ENCODE measurements at regions not wholly inside any gene's neighbourhood (a gene's known extent, or its start where the extent isn't known, plus 50 kb on each side); places are given as distances from the start of the nearest gene placed in this dataset.

DNA sequence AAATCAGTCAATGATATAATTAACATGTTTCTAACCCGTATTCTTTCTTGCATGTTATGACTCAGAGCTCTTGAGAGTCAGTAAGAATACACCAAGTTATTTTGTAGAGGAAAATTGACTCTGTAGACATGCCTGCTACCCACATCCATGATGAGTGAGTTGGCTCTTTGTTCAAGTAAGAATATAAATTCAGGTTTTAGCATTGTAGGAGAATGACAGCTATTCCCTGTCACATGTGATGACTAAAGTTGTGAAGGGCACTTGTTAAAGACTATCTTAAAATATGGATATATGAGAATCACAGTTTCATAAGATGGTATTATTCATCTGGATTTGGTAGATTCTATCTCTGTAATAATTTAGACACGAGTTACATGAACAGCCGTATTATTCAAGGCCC lies 209.1 kb downstream of the CCDC59 start:
- DNase-seq = no peak

DNA sequence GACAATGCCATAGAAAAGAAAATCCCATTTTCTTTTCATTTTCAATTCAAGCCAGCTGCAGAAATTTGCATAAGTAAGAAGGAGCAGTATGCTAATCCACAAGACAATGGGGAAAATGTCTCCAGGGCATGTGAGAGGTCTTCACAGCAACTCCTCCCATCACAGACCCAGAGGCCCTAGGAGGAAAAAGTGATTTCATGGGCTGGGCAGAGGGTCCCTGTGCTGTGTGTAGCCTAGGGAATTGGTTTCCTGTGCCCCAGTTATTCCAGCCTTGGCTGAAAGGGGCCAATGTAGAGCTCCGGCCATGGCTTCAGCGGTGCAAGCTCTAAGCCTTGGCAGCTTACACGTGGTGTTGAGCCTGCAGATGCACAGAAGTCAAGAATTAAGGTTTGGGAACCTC lies 211.4 kb downstream of the CCDC59 start:
- no peak for DNase-seq

DNA sequence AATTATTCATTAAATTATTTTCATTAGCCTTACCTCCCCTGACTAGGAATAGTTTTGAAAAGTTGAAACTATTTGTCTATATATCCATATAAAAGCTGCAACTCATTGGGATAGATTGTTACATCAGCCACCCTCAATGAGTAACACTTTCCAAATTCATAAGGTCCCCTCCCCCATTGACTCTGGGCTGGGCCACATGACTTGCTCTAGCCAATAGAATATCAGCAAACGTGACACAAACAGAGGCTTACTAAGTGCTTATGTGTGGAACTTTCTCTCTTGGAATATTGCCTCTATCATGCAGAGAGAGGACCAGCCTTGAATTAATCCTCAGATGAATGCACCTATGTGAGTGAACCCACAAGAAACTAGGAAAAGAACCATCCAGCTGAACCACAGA lies 213.7 kb downstream of the CCDC59 start:
- DNase-seq = peak; percentile 0

DNA sequence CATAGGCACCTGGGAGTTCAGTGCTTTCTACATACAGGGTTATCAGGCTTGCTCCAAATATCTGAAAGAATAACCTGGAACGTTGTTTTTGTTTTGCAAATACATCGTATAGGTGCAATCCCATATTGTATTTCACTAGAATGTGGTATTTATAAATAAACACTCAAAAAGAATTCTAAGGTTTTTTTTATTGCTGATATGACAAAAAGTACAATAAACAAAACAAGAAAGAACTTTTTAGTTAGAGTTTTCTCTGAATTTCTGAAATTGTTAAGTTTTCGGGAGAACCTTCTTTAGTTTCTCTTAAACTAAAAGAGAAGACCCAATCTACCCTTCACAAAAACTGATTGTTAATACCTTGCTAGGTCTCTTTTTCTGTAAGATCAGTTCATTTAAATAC lies 225.8 kb downstream of the CCDC59 start:
- no peak for DNase-seq

DNA sequence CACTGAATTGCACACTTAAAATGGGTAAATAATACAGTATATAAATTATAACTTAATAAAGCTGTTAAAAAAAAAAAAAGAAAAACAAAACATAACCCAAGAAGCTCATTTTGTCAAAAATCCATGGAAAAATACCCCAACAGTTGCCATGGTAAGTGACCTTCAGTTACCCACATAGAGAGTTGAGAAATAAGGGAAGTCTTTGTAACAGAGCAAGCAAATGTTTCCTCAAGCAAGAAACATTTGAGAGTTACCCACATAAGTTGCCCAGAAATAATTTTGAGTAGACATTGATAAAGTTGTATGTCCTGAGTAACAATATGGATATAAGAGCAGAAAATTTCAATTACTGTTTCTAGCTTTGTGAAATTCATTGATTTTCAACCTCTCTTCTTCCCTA lies 227.4 kb downstream of the CCDC59 start:
- no peak for DNase-seq

DNA sequence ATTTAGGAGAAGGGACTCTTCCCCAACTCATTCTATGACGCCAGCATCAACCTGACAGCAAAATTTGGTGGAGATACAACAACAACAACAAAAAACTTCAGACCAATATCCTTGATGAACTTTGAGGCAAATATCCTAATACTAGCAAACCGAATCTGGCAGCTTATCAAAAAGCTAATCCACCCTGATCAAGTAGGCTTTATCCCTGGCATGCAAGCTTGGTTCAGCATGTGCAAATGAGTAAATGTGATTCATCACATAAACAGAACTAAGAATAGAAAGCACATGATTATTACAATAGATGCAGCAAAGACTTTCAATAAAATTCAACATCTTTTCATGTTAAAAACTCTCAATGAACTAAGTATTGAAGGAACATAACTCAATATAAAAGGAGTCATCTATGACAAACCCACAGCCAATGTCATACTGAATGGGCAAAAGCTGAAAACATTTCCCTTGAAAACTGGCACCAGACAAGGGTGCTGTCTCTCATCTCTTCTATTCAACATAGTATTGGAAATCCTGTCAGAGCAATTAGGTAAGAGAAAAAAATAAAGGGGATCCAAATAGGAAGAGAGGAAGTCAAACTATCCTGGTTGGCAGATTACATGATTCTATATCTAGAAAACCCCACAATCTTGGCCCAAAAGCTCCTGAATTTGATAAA lies 233.3 kb downstream of the CCDC59 start:
- DNase-seq = no peak

DNA sequence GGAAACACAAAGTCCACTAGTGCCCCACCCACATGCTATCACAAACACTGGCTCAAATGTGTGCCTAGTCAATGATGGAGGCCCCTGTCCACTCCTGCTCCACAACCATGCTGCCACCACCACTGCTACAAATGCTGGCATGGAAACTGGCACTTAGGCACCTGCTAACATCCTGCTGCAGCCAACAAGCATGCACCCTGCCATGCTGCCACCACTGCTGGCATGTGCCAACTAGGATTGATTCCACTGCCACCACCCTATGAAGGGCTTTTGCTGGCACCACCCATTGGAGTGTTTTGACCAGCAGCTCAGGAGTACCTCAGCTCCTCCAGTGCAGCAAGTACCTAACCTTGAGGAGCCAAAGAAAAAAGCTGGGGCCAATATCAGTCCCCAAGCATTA lies 236.6 kb downstream of the CCDC59 start:
- no peak for DNase-seq

DNA sequence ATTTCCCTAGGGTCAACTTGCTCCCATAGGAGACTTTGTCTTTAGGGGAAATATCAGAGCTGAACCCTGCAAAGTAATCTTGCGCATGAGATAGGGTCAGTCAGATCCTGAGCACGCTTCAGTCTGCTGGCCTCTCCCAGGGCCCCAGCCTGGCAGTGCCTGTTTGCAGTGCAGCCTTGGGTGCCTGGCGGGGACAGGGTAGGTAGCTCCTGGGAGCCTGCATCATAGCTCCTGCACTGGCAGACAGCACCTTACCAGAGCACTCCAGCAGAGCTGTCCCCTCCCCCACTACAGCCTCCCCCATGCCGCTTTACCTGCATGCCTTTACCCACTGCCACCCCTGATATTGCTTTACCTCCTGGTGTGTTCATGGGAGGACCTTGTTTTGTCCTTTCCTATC lies 237.3 kb downstream of the CCDC59 start:
- DNase-seq = no peak

DNA sequence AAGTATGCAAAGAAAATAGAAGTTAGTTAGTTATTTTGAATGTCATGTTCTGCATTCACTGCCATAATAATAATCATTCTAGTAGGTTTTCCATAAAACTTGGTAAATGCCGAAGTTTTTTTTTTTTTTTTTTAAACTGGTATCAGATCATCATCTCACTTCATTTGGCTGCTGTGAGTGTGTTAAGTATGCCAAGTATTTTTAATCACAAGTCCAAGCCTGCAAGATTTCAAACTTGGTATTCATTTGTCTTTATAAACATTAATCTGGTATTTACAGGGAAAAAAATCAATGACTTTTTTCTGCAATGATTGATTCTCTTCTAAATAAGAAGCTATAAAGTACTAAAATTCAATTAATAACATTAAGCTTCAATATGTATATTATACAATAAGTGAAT lies 248.9 kb downstream of the CCDC59 start:
- no peak for DNase-seq

DNA sequence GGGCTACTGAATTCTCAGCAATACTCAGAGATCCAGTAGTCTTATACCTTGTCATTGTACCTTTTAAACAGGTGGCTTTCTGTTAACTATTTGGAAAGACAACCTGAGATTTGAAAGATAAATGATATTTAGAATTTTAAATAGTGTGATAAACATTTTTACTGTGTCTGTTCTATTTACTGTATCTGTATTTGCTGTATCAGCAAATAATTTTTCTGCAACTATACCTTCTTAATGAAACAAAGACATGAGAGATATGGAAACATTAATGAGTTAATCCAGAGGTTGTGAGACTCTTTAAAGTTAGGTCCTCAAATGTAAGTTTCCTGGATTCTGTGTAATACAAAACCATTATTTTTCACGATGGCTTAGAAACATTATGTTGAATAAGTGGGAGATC lies 249.6 kb downstream of the CCDC59 start:
- no peak for DNase-seq

DNA sequence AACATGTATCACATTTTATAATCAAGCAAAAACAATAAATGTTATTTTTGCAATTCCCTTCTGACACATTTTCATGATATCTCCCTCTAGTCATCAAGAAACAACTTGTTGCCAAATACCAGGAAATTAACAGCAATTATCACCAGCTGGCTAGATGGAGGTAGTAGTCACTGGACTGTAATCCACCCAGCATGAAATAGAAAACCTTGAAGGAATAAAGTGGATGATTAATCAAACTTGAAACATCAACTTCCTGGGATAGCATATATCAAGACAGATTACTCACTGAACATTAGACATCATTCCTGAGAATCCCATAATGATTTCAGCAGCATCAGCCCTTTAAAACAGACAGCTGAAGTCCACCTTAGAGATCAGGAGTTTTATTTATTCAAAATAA lies 259.0 kb downstream of the CCDC59 start:
- DNase-seq = no peak

DNA sequence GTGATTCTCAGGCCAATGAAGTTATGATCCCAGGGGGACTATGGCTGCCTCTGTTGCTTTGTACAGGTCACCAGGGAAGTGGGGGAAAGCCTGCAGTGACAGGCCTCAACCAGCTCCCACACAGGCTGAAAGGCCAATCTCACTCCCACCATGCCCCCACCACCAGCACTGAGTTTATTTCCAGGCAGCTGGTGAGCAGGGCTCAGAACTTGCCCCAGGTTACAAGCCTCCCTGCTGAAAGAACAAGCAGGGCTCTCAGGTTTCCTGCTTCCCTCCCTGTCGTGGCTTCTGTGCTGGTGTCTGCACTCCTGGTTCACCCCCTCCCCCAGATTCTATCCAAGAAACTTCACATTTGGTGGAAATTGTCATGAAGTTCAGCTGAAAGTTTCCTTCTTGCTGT lies 260.3 kb downstream of the CCDC59 start:
- no peak for DNase-seq

DNA sequence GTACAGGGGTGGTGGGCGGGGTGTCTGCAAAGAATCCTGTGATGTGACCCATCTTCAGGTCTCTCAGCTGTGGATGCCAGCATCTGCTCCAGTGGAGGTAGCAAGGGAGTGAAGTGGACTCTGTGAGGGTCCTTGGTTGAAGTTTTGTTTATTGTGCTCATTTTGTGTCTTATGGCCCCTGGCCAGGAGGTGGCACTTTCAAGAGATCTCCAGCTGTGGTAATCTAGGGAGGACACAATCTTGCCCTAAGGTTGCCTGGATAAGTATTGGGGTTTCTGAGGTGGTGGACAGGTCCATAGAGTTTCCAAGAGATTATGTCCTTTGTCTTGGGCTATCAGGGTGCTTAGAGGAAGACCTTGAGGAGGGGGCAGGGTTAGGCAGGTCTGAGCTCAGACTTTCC lies 260.7 kb downstream of the CCDC59 start:
- no peak for DNase-seq

DNA sequence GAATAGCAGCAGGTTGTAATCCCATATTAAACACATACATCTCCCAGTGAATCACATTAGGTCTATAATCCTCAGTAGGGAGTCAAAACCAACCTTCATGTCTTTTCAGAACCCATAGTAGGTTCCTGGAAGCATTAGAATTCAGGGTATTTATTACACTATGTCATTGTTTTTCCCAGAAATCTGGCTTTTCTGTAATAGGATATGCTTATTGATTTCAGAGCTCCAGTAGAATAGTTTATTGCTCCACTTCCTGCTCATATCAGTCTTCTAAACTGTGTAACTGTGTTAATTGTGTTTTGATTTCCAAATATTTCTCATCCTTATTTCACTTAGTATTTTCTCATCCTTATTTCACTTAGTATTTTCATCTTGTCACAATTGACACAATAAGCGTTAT lies 268.0 kb downstream of the CCDC59 start:
- DNase-seq = no peak

DNA sequence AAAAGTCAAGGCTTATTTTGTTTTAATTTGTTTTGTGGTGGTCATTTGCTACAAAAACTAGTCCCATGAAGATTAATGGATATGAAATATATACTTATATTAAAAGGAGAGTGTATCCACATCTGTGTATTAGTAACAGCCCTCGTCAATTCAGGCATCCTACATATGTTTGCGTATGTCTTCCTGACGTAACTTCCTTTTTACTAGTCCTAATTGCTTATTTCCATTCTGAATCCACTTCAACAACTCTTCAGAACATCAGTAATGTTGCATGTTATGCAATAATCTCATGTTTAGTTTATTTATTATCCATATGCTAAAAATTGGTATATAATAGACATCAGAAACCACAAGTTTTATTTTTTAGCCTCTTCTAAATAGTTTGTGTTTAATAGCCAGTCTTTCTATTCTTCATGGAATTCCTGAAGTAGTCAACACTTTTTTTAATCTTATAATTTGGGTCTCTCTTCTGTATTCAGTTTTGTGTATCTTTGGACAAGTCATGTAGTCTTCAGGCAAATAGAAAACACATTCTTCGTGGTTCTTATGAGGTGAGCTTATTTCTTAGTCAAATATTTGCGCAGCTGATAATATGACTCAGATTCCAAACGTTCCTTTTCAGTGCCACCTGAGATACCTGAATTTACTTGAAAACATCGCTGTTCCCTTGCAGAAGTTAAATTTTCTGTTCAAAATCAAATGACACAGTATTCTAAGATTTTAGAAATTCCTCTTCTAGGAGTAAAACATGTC lies 268.6 kb downstream of the CCDC59 start:
- DNase-seq = no peak

DNA sequence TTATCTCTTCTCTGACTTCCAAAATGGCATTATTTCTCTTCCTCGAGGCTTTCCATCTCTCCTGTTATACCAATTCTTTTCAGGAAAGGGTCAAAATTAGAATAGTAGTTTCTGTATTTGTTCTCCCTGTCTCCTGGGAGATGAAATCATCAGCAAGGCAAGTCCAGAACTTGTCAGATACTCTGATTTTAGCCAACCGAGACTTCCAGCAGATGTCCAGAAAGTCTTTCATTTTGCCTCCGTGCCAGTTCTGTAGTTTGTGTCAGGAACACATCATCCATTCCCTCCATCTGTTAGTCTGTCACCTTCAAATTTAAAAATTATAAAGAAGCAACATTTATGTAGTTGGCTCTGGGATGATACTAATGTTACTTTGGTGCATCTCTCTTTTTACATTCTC lies 275.7 kb downstream of the CCDC59 start:
- no peak for DNase-seq

DNA sequence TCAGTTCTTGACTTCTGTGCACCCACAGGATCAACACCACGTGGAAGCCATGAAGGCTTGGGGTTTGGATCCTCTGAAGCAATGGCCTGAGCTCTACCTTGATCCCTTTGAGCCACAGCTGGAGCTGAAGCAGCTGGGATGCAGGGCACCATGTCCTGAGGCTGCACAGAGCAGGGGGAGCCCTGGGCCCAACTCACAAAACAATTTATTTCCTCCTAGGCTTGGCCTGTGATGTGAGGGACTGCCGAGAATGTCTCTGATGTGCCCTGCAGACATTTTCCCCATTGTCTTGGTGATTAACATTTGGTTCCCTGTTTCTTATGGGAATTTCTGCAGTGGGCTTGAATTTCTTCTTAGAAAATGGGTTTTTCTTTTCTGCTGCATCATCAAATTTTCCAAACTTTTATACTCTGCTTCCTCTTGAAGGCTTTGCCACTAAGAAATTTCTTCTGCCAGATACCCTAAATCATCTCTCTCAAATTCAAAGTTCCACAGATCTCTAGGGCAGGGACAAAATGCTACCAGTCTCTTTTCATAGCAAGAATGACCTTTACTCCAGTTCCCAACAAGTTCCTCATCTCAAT lies 288.2 kb downstream of the CCDC59 start:
- DNase-seq = no peak

DNA sequence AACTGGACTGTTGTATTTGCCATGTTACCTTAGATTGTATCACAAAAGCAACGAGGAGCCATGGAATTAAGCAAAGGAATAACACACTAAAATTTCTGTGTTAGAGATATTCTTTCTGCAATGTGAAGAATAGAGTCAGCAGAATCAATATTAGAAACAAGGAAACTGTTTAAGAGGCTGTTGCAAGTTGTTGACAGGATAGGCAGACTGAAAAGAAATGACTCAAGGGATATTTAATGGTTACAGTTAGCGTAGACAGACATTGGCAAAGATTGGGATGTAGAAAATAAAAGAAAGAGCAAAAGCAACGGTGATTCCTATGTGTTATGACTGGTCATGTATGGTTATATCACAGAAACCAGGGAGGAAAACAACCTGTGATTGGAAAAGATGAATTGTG lies 299.0 kb upstream of the PPFIA2 start:
- DNase-seq = no peak

DNA sequence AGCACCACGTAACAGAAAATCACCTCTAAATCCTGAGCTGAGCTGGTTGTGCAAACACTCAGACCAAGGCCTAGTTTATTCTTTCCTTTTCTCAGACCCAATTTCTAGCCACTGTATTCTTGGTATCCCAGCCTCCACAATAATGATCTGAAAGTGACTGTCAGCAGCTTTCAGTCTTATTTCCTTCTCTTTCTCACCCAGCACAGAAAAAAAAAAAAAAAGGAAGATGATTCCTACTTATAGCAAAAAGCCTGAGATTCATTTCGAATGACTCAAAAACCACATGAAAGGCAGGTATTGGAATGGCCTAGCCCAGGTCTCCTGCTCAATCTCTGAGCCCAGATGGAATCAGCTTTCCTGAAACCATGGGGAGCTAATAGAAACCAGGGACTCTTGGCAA lies 298.6 kb upstream of the PPFIA2 start:
- no peak for DNase-seq

DNA sequence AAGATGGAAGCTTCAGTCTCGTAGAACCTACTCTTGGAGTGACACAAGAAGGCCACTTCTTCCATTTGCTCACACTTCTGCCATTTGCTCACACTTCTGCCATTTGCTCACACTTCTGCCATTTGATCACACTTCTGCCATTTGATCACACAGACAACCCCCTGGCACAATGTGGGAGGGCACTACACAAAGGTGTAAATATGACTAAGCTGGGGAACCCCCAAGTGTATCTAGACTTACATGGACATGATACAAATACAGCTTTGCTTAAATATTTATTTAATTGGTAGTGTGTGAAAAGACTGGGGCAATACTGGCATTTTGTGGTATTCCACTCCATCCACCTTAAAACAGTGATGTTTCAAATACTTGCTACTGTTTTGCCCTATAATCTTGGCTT lies 296.2 kb upstream of the PPFIA2 start:
- no peak for DNase-seq

DNA sequence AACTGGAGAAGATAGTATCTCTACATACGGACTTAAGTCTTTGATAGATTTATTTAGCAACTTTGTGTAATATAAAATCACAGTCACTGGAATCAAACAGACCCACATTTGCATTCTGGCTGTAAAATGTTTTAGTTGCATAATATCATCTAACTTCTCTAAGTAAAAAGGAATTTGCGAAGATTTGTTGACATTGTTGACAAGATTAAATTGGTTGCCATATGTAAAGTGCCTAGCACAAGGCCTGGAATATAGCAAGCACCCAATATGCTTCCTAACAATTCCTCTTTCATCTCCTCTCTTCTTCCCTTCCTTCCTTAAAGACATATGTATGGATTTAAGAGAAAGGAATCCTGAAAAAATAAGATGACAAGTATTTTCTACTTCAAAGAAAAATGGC lies 295.4 kb upstream of the PPFIA2 start:
- no peak for DNase-seq

DNA sequence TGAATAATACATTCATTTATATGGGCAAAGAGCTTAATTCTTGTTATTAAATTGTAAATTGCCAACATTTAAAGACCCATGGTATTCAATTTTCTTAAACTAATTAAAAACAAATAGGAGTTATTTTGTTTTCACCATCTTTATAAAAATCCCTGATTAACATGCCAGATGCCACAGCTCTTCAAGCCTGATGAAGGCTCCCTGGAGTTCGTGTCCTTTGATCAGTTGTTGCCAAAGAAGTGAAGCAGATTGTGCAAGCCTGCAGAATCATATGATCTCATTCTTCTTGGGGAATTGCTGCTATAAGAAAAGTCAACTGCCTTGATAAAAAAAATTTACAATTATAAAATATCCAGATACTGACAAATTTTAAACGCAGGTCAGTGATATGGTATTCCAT lies 288.3 kb upstream of the PPFIA2 start:
- DNase-seq = no peak

DNA sequence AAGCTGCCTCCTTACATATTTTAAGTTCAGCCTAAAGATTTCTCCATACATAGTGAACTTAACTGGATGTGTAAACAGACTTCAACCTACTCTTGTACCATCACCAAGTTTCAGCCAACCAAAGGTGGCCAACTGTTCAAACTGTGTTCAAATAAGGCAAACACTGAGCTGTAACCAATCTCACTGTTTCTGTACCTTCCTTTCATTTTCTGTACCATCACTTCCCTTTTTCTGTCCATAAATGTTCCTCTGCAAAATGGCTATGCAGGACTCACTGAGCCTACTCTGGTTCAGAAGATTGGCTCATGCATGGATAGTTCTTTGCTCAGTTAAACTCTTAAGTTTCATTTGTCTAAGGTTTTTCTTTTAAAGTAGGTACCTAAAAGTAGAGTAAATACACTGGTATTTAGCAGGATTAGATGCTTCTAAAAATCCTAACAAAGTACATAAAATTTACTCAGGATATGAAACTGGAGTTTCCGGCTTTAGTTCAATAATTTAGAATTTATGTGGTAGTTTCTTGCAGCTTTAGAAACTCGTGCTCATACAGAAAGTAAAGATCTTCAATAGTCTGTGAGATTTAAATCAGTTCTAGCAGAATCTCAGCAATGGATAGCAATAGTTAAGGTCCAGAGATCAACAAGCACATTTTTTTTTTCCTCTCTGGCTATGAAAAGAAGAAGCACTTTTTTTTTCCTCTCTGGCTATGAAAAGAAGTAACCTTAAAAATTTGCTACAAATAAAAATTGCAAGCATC lies 282.0 kb upstream of the PPFIA2 start:
- DNase-seq = no peak

DNA sequence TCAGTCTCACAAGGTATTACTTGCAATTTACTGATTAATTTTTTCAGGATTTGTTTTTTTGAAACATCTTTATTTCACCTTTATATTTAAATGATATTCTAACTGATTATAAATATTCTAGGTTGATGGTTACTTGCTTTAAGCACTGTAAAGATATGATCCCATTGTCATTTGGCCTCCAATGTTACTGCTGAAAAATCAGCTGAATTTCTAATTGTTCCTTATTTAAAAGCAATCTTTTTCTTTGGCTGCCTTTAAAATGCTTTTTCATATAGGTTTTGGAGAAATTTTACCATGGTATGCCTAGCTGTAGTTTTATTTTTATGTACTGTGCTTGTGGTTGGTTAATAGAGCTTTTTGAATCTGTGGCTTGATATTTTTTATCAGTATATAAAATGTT lies 275.6 kb upstream of the PPFIA2 start:
- no peak for DNase-seq
